ENCODE measurements at regions not wholly inside any gene's neighbourhood (a gene's known extent, or its start where the extent isn't known, plus 50 kb on each side); places are given as distances from the start of the nearest gene placed in this dataset.

DNA sequence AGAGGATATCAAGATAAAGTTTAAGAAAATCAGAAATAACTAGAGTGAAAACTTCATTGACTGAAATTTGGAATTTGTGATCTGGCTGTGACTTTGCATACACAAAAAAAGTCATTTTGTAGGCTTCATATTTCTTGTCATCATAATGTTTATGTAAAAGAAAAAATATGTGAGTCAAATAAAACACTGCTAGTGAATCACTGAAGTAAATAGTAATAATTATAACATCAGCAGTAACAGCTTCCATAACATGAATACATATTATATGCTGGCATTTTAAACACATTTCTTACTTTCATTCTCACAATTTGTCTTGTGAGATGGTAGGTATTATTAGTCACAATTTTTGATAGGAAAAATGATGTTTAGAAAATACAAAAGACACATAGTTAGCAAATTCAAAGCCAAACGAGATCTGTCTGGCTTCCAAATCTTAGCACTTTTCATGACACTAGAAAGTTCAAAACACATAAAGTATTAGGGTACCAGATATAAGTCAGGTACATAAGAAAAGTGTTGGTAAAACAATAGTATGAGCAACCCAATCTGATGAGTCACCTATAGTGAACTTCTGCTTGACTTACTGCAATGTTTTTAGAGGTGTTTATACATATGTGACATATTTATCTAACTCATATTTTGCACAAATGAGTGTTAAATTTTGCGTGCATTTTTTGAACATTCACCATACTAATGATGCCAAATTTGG is 241.0 kb upstream of the SNX7 start:
- DNase-seq, result no peak

DNA sequence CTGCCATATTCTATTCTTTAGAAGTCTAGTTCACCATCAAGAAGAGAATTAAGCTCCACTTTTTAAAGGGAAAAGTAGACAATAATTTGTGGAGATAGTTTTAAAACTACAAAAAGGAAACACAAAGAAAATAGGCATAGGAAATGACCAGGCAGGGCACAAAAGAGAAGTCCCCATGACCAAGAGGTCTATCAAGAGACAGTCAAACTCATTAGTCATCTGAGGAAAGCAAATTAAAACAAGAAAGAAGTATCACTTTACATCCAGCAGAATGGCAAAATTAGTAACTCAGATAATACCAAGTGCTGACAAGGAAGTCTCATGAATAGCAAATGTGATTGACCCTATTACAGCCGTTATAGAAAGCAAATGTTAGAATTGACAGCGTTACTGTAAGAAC is 243.7 kb upstream of the SNX7 start:
- DNase-seq, result no peak

DNA sequence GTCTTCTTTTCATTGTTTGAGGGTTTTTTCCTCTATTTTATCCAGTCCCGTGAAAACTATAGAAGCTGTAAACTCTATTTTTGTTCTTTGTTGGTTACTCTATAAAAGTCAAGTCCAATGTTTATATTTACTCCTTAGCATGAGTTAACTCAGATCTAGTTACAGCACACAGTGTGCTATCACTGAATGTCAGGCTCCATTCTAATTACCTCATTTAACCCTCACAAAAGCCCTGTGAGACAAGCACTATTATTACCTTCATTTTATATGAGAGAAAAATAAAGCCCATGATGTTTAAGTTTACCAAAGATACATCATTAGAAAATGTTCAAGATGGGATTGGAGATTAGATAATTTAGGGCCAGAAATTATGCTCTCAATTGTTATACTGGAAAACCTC is 251.4 kb upstream of the SNX7 start:
- DNase-seq, result peak; percentile 63

DNA sequence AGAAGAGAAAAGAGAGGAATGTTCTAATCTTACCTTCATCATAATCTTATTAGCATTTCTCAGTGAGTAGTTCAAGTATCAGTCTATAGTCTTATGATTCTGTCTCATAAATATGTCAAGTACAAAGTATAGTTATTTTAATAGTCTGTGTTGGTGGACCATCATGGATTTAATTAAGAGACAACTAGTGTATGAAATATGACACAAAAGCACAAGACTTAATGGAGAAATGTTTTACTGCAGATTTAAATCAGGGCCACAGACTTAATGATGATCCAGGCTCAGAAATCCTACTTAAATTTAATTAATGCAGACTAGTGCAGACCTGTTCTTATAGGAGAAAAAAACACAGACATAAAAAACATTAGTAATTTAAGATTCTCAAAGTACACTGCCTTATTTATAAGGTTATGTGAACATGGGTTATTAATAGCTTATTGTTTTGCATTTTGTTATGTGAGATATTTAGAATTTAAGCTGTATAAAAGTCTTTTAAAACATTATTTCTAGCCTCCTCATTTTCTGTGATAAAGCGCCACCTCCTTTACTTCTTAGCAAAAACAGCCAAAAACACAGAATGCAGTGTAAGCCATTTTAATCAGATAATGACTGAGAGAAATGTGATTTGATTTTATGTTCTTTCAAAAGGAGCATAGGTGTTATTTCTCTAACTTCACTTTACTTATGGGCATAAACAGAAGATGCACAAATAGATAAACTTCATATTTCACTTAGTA is 255.0 kb upstream of the SNX7 start:
- DNase-seq, result no peak

DNA sequence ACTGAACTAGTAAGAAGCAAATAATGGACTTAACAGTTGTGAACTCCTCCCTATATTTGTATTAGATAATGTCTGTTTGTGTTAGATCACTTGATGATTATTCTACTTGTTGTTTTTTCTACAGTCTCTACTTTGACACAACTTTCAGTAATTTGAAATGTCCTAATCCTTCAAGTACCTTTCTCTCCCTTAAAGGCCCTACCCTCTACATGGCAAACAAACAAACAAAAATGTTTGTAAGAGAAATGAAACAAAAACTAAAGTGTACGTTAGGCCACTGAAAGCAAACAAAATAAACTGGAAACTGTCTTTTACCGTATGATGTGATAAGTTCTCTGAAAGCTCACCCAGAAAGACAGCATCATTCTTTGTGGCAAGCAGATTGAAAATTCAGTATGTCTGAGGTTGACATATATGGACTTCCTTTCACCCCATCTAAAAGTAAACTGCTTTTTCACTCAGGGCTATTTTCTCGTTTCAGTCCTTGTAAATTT is 255.9 kb upstream of the SNX7 start:
- DNase-seq, result no peak

DNA sequence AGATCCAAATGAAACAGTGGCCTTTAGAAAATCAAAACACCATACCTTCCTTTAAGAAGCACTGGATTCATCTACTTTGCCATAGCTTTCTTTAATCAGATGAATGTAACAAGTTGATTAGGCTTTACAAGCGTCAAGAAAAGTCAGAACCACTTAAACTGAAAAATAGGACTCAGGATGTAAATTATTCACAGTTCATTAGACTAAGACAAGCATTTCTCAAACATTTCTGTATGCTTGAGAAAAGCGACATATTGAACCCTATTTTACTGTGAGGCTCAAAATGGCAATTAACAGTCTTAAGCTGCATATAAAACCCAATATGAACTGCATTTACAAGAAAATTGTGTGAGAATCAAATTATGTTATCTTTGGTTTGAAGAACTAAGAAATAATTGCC is 256.7 kb upstream of the SNX7 start:
- DNase-seq, result no peak

DNA sequence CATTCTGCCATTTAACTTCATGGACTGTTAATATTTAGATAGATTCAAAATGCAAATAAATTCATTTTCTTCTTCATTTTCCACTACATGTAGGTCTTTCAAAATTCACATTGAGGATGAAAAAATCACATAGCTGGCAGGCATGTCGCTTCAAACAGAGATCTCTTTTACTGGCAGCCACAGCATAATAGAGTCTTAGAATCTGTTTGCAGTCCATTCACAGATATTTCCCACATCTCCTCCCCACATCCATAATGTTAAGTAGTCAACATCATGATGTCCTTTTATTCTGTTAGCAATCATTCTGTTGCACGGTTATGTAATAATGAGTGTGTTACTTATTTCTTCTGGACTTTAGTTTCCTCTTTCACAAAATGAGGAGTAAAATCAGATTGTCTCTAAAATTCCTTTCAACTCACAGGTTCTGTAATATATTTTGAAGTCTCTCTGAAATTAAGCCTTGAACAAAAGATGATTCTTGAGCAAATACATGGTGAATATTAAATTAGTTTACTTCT is 257.5 kb upstream of the SNX7 start:
- no peak for DNase-seq

DNA sequence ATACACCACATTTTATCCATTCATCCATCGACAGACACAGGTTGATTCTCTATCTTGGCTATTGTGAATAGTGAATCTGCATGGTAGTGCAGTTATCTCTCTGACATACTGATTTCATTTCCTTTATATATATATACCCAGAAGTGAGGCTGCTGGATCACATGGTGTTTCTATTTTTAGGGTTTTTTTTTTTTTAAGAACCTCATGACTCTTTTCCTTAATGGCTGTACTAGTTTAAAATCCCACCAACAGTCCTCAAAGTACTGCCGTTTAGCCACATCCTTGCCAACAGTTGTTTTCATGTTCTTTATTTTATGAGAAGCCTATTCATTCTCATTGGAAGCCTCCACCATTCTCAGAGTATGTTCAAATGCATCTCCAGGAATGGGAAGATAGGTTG is 258.7 kb upstream of the SNX7 start:
- DNase-seq, result no peak

DNA sequence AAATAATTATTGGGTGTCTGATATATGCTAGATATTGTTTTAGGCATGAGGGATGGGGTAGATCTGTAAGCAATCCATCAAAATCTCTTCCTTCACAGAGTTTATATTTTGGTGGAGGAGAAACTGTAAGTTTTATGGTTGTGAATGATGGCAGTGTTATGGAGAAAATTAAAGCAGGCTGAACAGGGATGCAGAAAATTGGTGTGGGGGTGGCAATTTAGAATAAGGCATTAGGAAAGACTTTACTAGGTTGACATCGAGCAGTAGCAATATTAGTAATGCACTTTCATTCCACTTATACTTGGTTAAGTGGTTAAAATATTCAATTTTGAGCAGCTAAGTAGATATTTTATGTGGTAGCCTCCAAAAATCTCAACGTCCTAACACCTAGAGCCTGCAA is 261.1 kb upstream of the SNX7 start:
- DNase-seq, result no peak

DNA sequence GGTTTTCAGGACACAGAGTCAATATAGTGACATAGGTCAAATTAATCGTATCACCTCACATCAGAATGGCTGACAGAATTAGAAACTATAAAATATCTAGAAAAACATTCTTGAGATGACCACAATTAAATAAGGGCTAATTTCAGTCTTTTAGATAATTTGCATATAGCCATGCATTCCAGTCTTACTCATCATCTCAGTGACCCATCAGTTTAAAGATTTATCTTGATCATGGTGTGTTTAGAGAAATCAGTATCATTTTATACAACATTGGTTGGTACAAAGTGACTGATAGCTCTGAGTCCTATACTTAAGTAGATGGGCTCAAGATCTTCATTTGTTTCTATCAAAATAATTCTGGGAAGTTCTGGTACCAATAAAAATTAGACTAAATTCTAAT is 262.3 kb upstream of the SNX7 start:
- no peak for DNase-seq

DNA sequence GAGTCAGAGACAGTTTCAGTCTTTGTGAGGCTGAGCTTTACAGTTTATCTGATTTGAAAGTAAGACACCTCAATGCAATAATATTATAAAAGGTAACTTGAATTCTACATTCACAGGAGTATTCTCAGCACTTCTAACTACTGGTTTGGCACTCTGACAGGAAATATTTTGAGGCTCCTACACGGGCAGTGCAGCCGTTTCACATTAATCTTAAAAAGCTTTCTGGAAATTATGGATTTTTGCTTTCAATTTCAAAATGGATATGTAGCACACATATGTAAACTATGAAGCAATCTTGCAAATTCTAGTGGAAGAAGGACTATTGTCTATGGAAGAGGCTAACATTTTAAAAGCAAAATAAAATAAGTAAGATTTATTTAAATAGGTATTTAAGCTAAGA is 262.9 kb upstream of the SNX7 start:
- DNase-seq, result no peak

DNA sequence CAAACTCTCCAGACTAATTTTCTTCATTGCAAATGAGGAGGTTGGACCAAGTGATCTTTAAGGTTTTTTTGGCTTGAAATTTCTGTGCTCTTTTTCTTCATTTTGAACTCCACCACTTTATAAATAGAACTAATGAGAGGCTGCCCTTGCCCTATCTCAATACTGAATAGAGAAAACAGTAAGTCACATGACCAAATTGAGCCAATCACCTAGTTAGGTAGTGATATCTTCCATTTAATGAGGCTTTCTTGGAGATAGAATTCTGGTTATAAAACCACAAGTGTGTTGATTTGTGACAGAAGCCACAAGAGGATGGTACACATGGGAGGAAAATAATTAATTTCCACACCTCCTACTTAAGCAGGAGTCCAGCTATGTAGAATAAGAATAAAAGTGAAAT is 263.4 kb upstream of the SNX7 start:
- DNase-seq, result no peak

DNA sequence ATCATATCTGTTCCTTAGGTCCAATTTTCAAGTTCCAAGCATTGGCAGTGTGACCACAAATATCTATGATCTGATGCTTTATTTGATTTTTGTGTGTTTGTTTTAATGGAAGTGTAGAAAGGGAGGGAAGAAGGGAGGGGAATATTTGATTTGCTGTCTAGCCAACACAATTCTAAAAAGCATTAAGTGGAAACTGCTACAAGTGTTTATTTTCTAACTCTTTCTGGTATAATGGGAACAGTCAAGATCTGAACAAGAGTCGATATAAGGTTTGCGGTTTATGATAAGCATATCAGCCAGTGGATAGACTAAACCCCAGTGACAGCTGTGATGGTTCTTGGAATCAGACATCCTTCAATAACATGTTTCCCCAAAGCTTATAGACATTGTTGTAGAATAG is 267.8 kb upstream of the SNX7 start:
- no peak for DNase-seq

DNA sequence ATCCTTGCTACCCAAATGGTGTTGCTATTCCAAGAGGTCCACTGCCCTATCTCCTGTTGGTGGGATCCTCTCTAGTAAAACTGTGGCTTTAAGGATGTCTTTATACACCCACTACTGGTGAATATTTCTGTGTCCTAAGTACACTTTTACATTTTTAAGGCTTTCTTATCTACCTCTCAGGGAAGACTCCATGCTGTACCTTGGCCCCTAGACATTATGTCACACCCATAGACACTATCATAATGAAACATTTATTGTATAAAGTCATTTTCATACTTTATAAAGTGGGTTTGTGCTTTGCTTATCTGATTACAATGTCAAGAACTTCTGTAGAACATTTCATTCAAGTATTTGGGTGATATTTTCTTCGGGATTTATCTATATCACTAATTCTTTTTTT is 270.3 kb upstream of the SNX7 start:
- no peak for DNase-seq

DNA sequence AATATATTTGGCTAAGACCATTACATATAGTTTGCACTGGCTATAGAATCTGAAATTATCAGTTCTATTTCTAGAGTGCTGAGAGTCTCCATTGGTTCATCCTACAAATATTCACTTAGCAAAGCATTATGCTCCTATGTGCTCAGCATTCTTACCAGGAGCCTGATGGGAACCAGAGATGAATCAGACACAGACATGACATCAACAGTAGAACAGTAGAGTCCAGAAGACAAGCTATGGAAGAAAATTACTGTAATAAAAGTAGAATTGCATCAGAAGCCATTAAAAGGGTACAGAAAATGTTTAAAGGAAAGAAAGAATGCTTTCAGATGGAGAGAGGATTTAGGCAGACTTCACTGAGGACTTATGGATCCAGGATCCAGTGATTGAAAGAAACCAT is 271.7 kb upstream of the SNX7 start:
- DNase-seq, result no peak

DNA sequence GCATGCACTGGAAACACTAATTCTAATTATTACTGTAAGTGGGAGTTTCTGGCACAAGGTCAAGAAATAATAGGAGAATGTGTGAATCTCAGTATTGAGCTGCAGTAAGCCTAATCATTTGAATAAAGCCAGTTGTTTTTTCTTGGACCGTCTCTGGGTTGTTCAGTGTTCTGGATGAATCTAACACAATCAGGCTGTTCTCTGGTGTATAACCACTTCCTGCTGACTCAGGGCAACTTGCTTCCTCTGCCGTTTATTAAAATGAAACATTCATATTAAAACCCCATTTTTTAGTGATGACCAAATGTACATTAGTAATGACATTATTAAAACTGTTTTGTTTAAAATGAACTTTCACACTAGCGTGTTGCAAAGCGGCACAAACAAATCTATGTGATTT is 273.1 kb upstream of the SNX7 start:
- DNase-seq, result no peak

DNA sequence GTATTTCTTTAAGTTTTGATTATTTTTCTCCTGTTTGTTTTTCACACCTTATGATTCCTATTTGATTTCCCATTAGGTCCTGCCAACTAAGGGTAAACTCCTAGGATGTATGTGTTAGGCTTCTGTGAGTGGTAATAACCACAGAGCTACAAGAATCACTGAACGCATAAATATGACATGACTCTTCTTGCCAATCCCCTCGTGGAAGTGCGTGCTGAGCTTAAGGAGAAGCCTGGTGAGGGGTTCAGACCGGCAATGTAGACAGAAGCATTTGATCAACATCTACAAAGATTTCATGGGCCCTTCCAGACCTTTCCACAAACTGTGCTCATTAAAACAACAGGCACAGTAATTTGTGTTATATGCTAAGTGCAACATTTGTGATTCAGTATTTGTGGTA is 273.8 kb upstream of the SNX7 start:
- DNase-seq, result no peak

DNA sequence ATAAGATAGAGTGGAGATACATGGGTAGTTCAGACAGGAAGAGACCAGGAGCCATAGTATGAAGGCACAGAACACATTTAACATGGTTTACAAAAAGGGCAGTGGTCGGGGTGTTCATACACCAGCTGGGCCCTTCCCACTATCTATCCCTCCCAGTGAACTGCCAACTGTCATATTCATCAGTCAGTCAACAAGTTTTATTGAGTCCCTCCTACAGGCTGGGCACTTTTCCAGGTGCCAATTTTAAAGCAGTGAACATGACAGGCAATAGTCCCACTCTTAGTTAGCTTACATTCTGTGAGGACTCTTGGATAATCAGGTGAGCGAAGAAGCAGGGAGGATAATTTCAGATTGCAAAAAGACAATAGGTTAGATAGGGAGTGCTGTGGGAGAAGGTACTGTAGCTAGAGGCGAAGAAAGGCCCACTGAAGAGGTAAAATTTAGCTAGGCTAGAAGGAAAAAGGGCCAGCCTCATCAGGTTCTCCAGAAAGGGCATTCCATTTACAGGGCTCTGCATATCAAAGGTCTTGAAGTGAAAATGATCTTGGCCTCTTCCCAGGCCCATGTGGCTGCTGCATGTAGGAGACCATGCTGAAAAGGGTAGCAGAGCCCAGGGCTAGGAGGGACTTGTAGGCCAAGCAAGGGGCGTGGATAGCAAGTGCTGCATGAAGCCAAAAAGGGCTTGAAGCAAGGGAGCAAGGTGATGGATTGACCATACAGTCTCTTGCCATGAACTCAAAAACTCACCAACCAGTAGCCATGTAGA is 274.7 kb upstream of the SNX7 start:
- no peak for DNase-seq

DNA sequence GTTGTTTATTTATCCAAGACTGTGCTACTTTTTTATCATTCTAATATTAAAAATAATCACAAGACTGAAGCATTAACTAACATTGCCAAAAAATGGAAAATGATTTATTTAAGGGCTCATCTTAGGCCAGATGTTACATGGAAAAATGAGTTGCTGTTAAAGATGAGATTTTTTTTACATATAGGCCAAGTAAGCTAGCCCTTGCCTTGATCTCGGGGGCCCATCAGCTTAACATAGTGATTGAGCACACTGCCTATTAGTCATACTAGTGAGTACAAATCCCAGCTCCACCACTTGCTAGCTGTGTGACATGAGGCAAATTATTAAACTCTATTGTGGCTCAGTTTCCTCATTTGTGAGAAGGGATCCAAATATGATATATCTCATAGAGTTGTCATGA is 275.9 kb upstream of the SNX7 start:
- DNase-seq, result no peak

DNA sequence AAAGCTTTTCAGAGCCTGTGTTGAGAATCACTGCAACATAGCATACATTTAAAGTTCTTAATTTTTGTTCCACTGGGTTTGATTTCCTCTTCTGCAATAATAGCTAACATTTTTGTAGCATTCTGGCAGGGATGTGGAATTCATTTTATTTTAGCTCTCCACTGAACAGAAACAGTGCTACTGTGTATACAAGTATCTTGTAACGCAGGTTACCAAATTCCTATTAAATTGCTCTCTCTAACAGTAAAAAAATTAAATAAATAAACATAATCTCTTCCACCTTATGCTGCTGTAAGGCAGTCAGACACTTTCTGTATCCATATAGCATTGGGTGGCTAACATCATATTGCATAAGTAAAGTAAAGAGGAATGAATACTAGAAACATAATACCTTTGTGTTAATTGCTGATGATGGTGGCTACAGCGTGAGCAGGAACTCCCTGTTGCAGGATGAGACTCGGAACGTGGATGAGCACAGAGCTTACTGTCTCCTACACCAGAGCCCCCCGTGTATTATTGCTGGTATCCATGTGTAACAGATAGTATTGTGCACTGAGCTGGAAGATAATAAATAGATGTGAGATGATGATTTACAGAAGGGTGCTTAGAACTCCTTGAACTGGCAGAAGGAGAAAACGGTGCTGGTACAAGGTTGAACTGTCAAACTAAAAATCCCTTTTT is 276.9 kb upstream of the SNX7 start:
- DNase-seq, result no peak

DNA sequence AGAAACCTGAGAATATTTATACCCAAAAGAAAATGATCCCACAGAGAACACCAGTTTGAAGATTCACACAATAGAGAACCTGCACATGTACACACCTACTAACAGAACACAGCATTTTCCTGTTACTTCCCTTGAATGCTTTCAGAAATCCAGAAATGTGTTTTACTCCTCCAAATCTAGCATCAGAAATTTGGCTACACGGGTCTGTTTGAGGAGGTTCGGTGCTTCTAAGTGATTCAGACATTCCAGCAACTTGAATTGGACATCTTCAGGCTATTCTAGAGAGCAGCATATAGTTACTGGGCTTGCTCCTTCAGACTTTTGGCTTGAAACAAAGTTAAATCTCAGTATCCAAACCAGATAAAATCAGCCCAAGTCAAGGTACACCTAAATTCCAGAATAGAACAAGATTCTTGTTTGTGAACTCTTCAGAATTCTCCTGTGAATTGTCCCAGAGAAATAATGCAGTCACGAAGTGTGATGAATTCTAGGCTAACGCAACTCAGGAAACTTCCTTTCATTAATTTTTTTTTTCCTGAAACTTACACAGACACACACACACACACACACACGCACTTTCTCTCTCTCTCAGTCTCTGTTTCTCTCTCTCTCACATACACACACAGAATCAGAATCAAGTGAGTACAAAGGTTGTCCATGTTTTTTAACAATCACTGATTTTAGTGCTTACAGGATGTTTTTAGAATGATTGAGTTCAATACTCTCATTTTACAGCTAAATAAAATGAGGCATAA is 278.4 kb upstream of the SNX7 start:
- no peak for DNase-seq

DNA sequence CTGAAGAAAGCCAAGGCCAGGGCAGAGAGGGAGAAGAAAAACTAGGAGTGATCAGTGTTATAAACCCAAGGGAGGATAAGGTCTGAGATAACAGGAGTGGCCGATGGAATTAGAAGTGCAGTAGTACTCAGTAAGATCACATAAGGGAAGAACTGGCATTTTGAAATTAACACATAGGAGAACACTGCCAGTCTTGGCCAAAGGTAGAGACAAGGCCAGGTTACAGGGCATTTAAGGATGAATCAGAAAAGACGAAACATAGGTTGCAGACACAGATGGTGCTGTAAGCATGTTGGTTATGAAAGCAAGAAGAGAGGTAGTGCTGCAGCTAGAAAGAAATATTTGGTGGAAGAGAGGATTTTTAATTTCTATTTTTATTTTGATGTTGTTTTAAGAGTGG is 278.9 kb upstream of the SNX7 start:
- DNase-seq, result no peak

Measured in NCI-H748 treated with DMSO at 0.1 percent for 48 hours (cell line).